ES-I3 (cell line): ENCODE measurements at regions not wholly inside any gene's neighbourhood (a gene's known extent, or its start where the extent isn't known, plus 50 kb on each side); places are given as distances from the start of the nearest gene placed in this dataset.
"Not testable (repeated sequence)": the region's sequence is repeated elsewhere in the genome, so short reads cannot be mapped to it uniquely, and the experiment has no call there.

ENCODE experiments used
- H3K36me3 ChIP-seq: 2 replicates; pipeline ENCODE4 v1.6.1; 2013; ENCODE audit warnings: mild to moderate bottlenecking, low read length, control low read depth, moderate library complexity; ENCODE audit not compliant: insufficient read depth
- H3K4me1 ChIP-seq: 2 replicates; pipeline ENCODE4 v1.6.1; 2013; ENCODE audit warnings: mild to moderate bottlenecking, control low read depth, low read length; ENCODE audit not compliant: insufficient read depth
- H3K9ac ChIP-seq: 2 replicates; pipeline ENCODE4 v1.6.1; 2013; ENCODE audit warnings: low read depth, mild to moderate bottlenecking, low read length, moderate library complexity
- H3K9me3 ChIP-seq: 2 replicates; pipeline ENCODE4 v1.6.1; 2013; ENCODE audit warnings: mild to moderate bottlenecking, low read length, moderate library complexity; ENCODE audit not compliant: control insufficient read depth, insufficient read depth

- no peaks in the 10 kb centered on the region; the same call in 1 of the 2 replicates for H3K4me1 ChIP-seq
- no peaks in the 10 kb centered on the region for H3K9me3 ChIP-seq
- H3K9ac ChIP-seq: no peak overlapping the region
- no peaks in the 10 kb centered on the region for H3K36me3 ChIP-seq
Observed at GRCh38 chrX:121374471-121374870, 327.1 kb downstream of the GLUD2 start.

- H3K36me3 ChIP-seq, H3K9ac ChIP-seq, H3K9me3 ChIP-seq, H3K4me1 ChIP-seq: not testable (repeated sequence)
Observed at GRCh38 chrX:121381915-121382314, 334.5 kb downstream of the GLUD2 start.

- Histone ChIP-seq H3K9ac (no peak overlapping the region), H3K9me3 (no peaks in the 10 kb centered on the region), H3K4me1 (0 out of 2 replicates have a peak, but pooled peaks cover 4% of the 10 kb centered on the region), H3K36me3 (no peaks in the 10 kb centered on the region)
Observed at GRCh38 chrX:121389976-121390714, 342.7 kb downstream of the GLUD2 start.

- Histone ChIP-seq H3K9me3 (no peaks in the 10 kb centered on the region), H3K36me3 (no peaks in the 10 kb centered on the region), H3K9ac (no peak overlapping the region), H3K4me1 (peaks cover 9% of the 10 kb centered on the region)
Observed at GRCh38 chrX:121405826-121406225, 358.4 kb downstream of the GLUD2 start.

- Histone ChIP-seq H3K9ac (no peak overlapping the region), H3K9me3 (no peaks in the 10 kb centered on the region)
Observed at GRCh38 chrX:121407627-121408026, 360.2 kb downstream of the GLUD2 start.

GRCh38 chrX:121431514-121431913 lies 384.1 kb downstream of the GLUD2 start:
- not testable (repeated sequence) for H3K4me1 ChIP-seq, H3K9me3 ChIP-seq, H3K9ac ChIP-seq, H3K36me3 ChIP-seq

More at GRCh38 chrX:121407627-121408026, 360.2 kb downstream of the GLUD2 start:
- Histone ChIP-seq H3K36me3 (no peaks in the 10 kb centered on the region), H3K4me1 (peaks cover 9% of the 10 kb centered on the region)

- Histone ChIP-seq H3K4me1 (no peaks in the 10 kb centered on the region), H3K9me3 (no peaks in the 10 kb centered on the region), H3K36me3 (no peaks in the 10 kb centered on the region), H3K9ac (no peak overlapping the region)
Observed at GRCh38 chrX:121433289-121433688, 385.9 kb downstream of the GLUD2 start.

- not testable (repeated sequence) for H3K9me3 ChIP-seq, H3K36me3 ChIP-seq, H3K4me1 ChIP-seq, H3K9ac ChIP-seq
Observed at GRCh38 chrX:121437666-121438065, 390.3 kb downstream of the GLUD2 start.

GRCh38 chrX:121455890-121456289 lies 408.5 kb downstream of the GLUD2 start:
- no peak overlapping the region for H3K9ac ChIP-seq
- no peaks in the 10 kb centered on the region for H3K4me1 ChIP-seq
- H3K9me3 ChIP-seq: no peaks in the 10 kb centered on the region; the same call in 1 of the 2 replicates
- H3K36me3 ChIP-seq: no peaks in the 10 kb centered on the region

- Histone ChIP-seq H3K9me3 (no peaks in the 10 kb centered on the region; the same call in 1 of the 2 replicates), H3K9ac (no peak overlapping the region), H3K36me3 (no peaks in the 10 kb centered on the region), H3K4me1 (no peaks in the 10 kb centered on the region)
Observed at GRCh38 chrX:121456315-121456714, 408.9 kb downstream of the GLUD2 start.

- Histone ChIP-seq H3K9me3 (no peaks in the 10 kb centered on the region; the same call in 1 of the 2 replicates), H3K36me3 (no peaks in the 10 kb centered on the region), H3K4me1 (no peaks in the 10 kb centered on the region), H3K9ac (no peak overlapping the region)
Observed at GRCh38 chrX:121457096-121457495, 409.7 kb downstream of the GLUD2 start.

- Histone ChIP-seq H3K4me1 (no peaks in the 10 kb centered on the region), H3K9me3 (no peaks in the 10 kb centered on the region; the same call in 1 of the 2 replicates), H3K9ac (no peak overlapping the region), H3K36me3 (no peaks in the 10 kb centered on the region)
Observed at GRCh38 chrX:121479406-121479805, 432.0 kb downstream of the GLUD2 start.

GRCh38 chrX:121496966-121497365 lies 449.6 kb downstream of the GLUD2 start:
- Histone ChIP-seq H3K9ac (no peak overlapping the region), H3K9me3 (no peaks in the 10 kb centered on the region), H3K36me3 (no peaks in the 10 kb centered on the region), H3K4me1 (peaks cover 5% of the 10 kb centered on the region; the same call in 1 of the 2 replicates)

GRCh38 chrX:121504153-121504552 lies 456.7 kb downstream of the GLUD2 start:
- Histone ChIP-seq H3K9ac (no peak overlapping the region), H3K4me1 (peaks cover 5% of the 10 kb centered on the region; the same call in 1 of the 2 replicates)

GRCh38 chrX:121546317-121546716 lies 498.9 kb downstream of the GLUD2 start:
- Histone ChIP-seq H3K36me3 (no peaks in the 10 kb centered on the region), H3K4me1 (no peaks in the 10 kb centered on the region; the same call in 1 of the 2 replicates), H3K9me3 (peaks cover 6% of the 10 kb centered on the region; the same call in 1 of the 2 replicates), H3K9ac (no peak overlapping the region)

More at GRCh38 chrX:121504153-121504552, 456.7 kb downstream of the GLUD2 start:
- H3K9me3 ChIP-seq: no peaks in the 10 kb centered on the region
- H3K36me3 ChIP-seq: no peaks in the 10 kb centered on the region
